HG03025 (cell line): ENCODE measurements at regions not wholly inside any gene's neighbourhood (a gene's known extent, or its start where the extent isn't known, plus 50 kb on each side); places are given as distances from the start of the nearest gene placed in this dataset.

Source experiments
- ATAC-seq: cut with Tn5 transposase; IDR thresholded peaks from one replicate; pipeline ENCODE4 v1.9.1; 2021; ENCODE audit warnings: mild to moderate bottlenecking, moderate library complexity; ENCODE audit not compliant: unreplicated experiment, low FRiP score

- no peak for ATAC-seq
These were observed 251.7 kb upstream of the TYRP1 start for GRCh38 chr9:12441506-12441905.

GRCh38 chr9:12448246-12448645 is 244.9 kb upstream of the TYRP1 start:
- ATAC-seq: no peak

GRCh38 chr9:12457237-12457636 is 235.9 kb upstream of the TYRP1 start:
- ATAC-seq: no peak

GRCh38 chr9:12461763-12462460 is 231.3 kb upstream of the TYRP1 start:
- no peak for ATAC-seq

- no peak for ATAC-seq
These were observed 230.3 kb upstream of the TYRP1 start for GRCh38 chr9:12462861-12463260.

GRCh38 chr9:12463641-12464040 is 229.5 kb upstream of the TYRP1 start:
- ATAC-seq: no peak

- no peak for ATAC-seq
These were observed 228.8 kb upstream of the TYRP1 start for GRCh38 chr9:12464400-12464799.

GRCh38 chr9:12464910-12465512 is 228.2 kb upstream of the TYRP1 start:
- no peak for ATAC-seq

GRCh38 chr9:12469084-12469483 is 224.1 kb upstream of the TYRP1 start:
- ATAC-seq: no peak

- no peak for ATAC-seq
These were observed 198.8 kb upstream of the TYRP1 start for GRCh38 chr9:12494411-12494810.

GRCh38 chr9:12497790-12498189 is 195.4 kb upstream of the TYRP1 start:
- no peak for ATAC-seq

- ATAC-seq: no peak
These were observed 190.7 kb upstream of the TYRP1 start for GRCh38 chr9:12502520-12502919.

- no peak for ATAC-seq
These were observed 189.5 kb upstream of the TYRP1 start for GRCh38 chr9:12503606-12504122.

- ATAC-seq: no peak
These were observed 182.6 kb upstream of the TYRP1 start for GRCh38 chr9:12510551-12510950.

GRCh38 chr9:12511726-12512125 is 181.5 kb upstream of the TYRP1 start:
- no peak for ATAC-seq

GRCh38 chr9:12516031-12516430 is 177.2 kb upstream of the TYRP1 start:
- ATAC-seq: no peak

GRCh38 chr9:12516573-12516972 is 176.6 kb upstream of the TYRP1 start:
- no peak for ATAC-seq

GRCh38 chr9:12538842-12539579 is 154.2 kb upstream of the TYRP1 start:
- ATAC-seq: no peak

- ATAC-seq: no peak
These were observed 153.6 kb upstream of the TYRP1 start for GRCh38 chr9:12539580-12539975.

- no peak for ATAC-seq
These were observed 148.5 kb upstream of the TYRP1 start for GRCh38 chr9:12544700-12545099.

- no peak for ATAC-seq
These were observed 138.5 kb upstream of the TYRP1 start for GRCh38 chr9:12554636-12555035.
